ENCODE measurements at regions not wholly inside any gene's neighbourhood (a gene's known extent, or its start where the extent isn't known, plus 50 kb on each side); places are given as distances from the start of the nearest gene placed in this dataset.
A peak's percentile ranks its signal among the peaks of the same experiment; 100 is the strongest.
"Not testable (repeated sequence)": the region's sequence is repeated elsewhere in the genome, so short reads cannot be mapped to it uniquely, and the experiment has no call there.

GRCh38 chr3:193970131-193970772 lies 165.7 kb upstream of the HES1 start:
- intact Hi-C loops (cut with DNase I), result loop anchor here (10.0 kb wide), 1 partner anchor 345 kb away; no protein-coding TSS in a partner anchor
- not testable (repeated sequence) for DNase-seq (ENCODE audit: low spot score)

GRCh38 chr3:193970773-193971206 lies 165.2 kb upstream of the HES1 start:
- DNase-seq (ENCODE audit: low spot score), result no peak
- intact Hi-C loops (cut with DNase I), result loop anchor here (10.0 kb wide), 1 partner anchor 344 kb away; no protein-coding TSS in a partner anchor

GRCh38 chr3:193971261-193971751 lies 164.6 kb upstream of the HES1 start:
- DNase-seq (ENCODE audit: low spot score), result no peak
- intact Hi-C loops (cut with DNase I), result loop anchor here (10.0 kb wide), 1 partner anchor 343 kb away; no protein-coding TSS in a partner anchor

- DNase-seq (ENCODE audit: low spot score), result no peak
- intact Hi-C loops (cut with DNase I), result loop anchor here (10.0 kb wide), 1 partner anchor 343 kb away; no protein-coding TSS in a partner anchor
Observed at GRCh38 chr3:193971966-193972365, 164.0 kb upstream of the HES1 start.

GRCh38 chr3:193972832-193973231 lies 163.1 kb upstream of the HES1 start:
- no peak for DNase-seq (ENCODE audit: low spot score)
- intact Hi-C loops (cut with DNase I), result loop anchor here (10.0 kb wide), 1 partner anchor 342 kb away; no protein-coding TSS in a partner anchor

GRCh38 chr3:193974191-193974652 lies 161.7 kb upstream of the HES1 start:
- intact Hi-C loops (cut with DNase I), result loop anchor here (10.0 kb wide), 1 partner anchor 341 kb away; no protein-coding TSS in a partner anchor
- no peak for DNase-seq (ENCODE audit: low spot score)

- no peak for DNase-seq (ENCODE audit: low spot score)
- intact Hi-C loops (cut with DNase I), result loop anchor here (10.0 kb wide), 1 partner anchor 340 kb away; no protein-coding TSS in a partner anchor
Observed at GRCh38 chr3:193974671-193975535, 161.0 kb upstream of the HES1 start.

- intact Hi-C loops (cut with DNase I), result loop anchor here (10.0 kb wide), 1 partner anchor 337 kb away; no protein-coding TSS in a partner anchor
- DNase-seq (ENCODE audit: low spot score), result no peak
Observed at GRCh38 chr3:193977622-193978021, 158.3 kb upstream of the HES1 start.

- no peak for DNase-seq (ENCODE audit: low spot score)
- intact Hi-C loops (cut with DNase I), result loop anchor here (10.0 kb wide), 1 partner anchor 337 kb away; no protein-coding TSS in a partner anchor
Observed at GRCh38 chr3:193978030-193978429, 157.9 kb upstream of the HES1 start.

GRCh38 chr3:193978486-193978885 lies 157.5 kb upstream of the HES1 start:
- intact Hi-C loops (cut with DNase I), result loop anchor here (10.0 kb wide), 1 partner anchor 336 kb away; no protein-coding TSS in a partner anchor
- no peak for DNase-seq (ENCODE audit: low spot score)

- intact Hi-C loops (cut with DNase I), result loop anchor here (5.0 kb wide), 1 partner anchor 157 kb away; the partner anchor contains the start of gene HES1
- DNase-seq (ENCODE audit: low spot score), result no peak
Observed at GRCh38 chr3:193980326-193980725, 155.6 kb upstream of the HES1 start.

GRCh38 chr3:193980905-193981304 lies 155.0 kb upstream of the HES1 start:
- intact Hi-C loops (cut with DNase I), result loop anchor here (5.0 kb wide), 1 partner anchor 156 kb away; the partner anchor contains the start of gene HES1
- DNase-seq (ENCODE audit: low spot score), result no peak

GRCh38 chr3:193981504-193981903 lies 154.4 kb upstream of the HES1 start:
- DNase-seq (ENCODE audit: low spot score), result no peak
- intact Hi-C loops (cut with DNase I), result loop anchor here (5.0 kb wide), 1 partner anchor 156 kb away; the partner anchor contains the start of gene HES1

- DNase-seq (ENCODE audit: low spot score), result peak; percentile 89
- intact Hi-C loops (cut with DNase I), result loop anchor here (2.0 to 5.0 kb wide), 2 partner anchors 15 to 155 kb away; partner anchors contain the start of gene HES1
Observed at GRCh38 chr3:193982258-193982659, 153.7 kb upstream of the HES1 start.

GRCh38 chr3:193983846-193984818 lies 151.8 kb upstream of the HES1 start:
- DNase-seq (ENCODE audit: low spot score), result no peak
- intact Hi-C loops (cut with DNase I), result loop anchor here (2.0 to 5.0 kb wide), 2 partner anchors 13 to 153 kb away; partner anchors contain the start of gene HES1

- no peak for DNase-seq (ENCODE audit: low spot score)
- intact Hi-C loops (cut with DNase I), result loop anchor here (5.0 kb wide), 1 partner anchor 152 kb away; the partner anchor contains the start of gene HES1
Observed at GRCh38 chr3:193984876-193985275, 151.1 kb upstream of the HES1 start.

GRCh38 chr3:193987186-193987585 lies 148.8 kb upstream of the HES1 start:
- intact Hi-C loops (cut with DNase I), result no loop called here
- DNase-seq (ENCODE audit: low spot score), result no peak

- DNase-seq (ENCODE audit: low spot score), result no peak
- intact Hi-C loops (cut with DNase I), result no loop called here
Observed at GRCh38 chr3:193989186-193989585, 146.8 kb upstream of the HES1 start.
